ENCODE measurements at regions not wholly inside any gene's neighbourhood (a gene's known extent, or its start where the extent isn't known, plus 50 kb on each side); places are given as distances from the start of the nearest gene placed in this dataset.
"Not testable (repeated sequence)": the region's sequence is repeated elsewhere in the genome, so short reads cannot be mapped to it uniquely, and the experiment has no call there.

GRCh38 chr13:50747737-50748350, 95.6 kb downstream of the DLEU7 start:
- Histone ChIP-seq H3K27me3 (ENCODE audit: control insufficient read depth, insufficient read depth, low read length) (no peaks in the 10 kb centered on the region), H3K9ac (ENCODE audit: low read depth, low read length) (no peak overlapping the region), H3K4me1 (ENCODE audit: control insufficient read depth, insufficient read depth, low read length) (no peaks in the 10 kb centered on the region), H3K36me3 (ENCODE audit: control insufficient read depth, insufficient read depth, low read length) (no peaks in the 10 kb centered on the region), H3K9me3 (ENCODE audit: control insufficient read depth, insufficient read depth, low read length) (no peaks in the 10 kb centered on the region), H3K4me3 (ENCODE audit: low read depth, low read length) (no peak overlapping the region)

GRCh38 chr13:50753221-50753620, 90.3 kb downstream of the DLEU7 start:
- not testable (repeated sequence) for H3K36me3 ChIP-seq (ENCODE audit: control insufficient read depth, insufficient read depth, low read length); H3K27me3 ChIP-seq (ENCODE audit: control insufficient read depth, insufficient read depth, low read length); H3K9me3 ChIP-seq (ENCODE audit: control insufficient read depth, insufficient read depth, low read length); H3K9ac ChIP-seq (ENCODE audit: low read depth, low read length); H3K4me3 ChIP-seq (ENCODE audit: low read depth, low read length)
- H3K4me1 ChIP-seq (ENCODE audit: control insufficient read depth, insufficient read depth, low read length), result peaks cover 14% of the 10 kb centered on the region

- not testable (repeated sequence) for H3K9ac ChIP-seq (ENCODE audit: low read depth, low read length); H3K36me3 ChIP-seq (ENCODE audit: control insufficient read depth, insufficient read depth, low read length); H3K27me3 ChIP-seq (ENCODE audit: control insufficient read depth, insufficient read depth, low read length); H3K4me3 ChIP-seq (ENCODE audit: low read depth, low read length); H3K9me3 ChIP-seq (ENCODE audit: control insufficient read depth, insufficient read depth, low read length)
- H3K4me1 ChIP-seq (ENCODE audit: control insufficient read depth, insufficient read depth, low read length), result peaks cover 14% of the 10 kb centered on the region
Measured at GRCh38 chr13:50755862-50756685, 87.4 kb downstream of the DLEU7 start.

- peaks cover 14% of the 10 kb centered on the region for H3K4me1 ChIP-seq (ENCODE audit: control insufficient read depth, insufficient read depth, low read length)
- no peak overlapping the region for H3K4me3 ChIP-seq (ENCODE audit: low read depth, low read length)
- no peaks in the 10 kb centered on the region for H3K9me3 ChIP-seq (ENCODE audit: control insufficient read depth, insufficient read depth, low read length)
- H3K9ac ChIP-seq (ENCODE audit: low read depth, low read length), result peak overlapping the region; percentile 8
- no peaks in the 10 kb centered on the region for H3K36me3 ChIP-seq (ENCODE audit: control insufficient read depth, insufficient read depth, low read length)
- no peaks in the 10 kb centered on the region for H3K27me3 ChIP-seq (ENCODE audit: control insufficient read depth, insufficient read depth, low read length)
Measured at GRCh38 chr13:50757008-50757407, 86.5 kb downstream of the DLEU7 start.

- Histone ChIP-seq H3K9me3 (ENCODE audit: control insufficient read depth, insufficient read depth, low read length) (no peaks in the 10 kb centered on the region), H3K4me1 (ENCODE audit: control insufficient read depth, insufficient read depth, low read length) (peaks cover 14% of the 10 kb centered on the region), H3K27me3 (ENCODE audit: control insufficient read depth, insufficient read depth, low read length) (no peaks in the 10 kb centered on the region), H3K4me3 (ENCODE audit: low read depth, low read length) (no peak overlapping the region), H3K36me3 (ENCODE audit: control insufficient read depth, insufficient read depth, low read length) (no peaks in the 10 kb centered on the region), H3K9ac (ENCODE audit: low read depth, low read length) (no peak overlapping the region)
Measured at GRCh38 chr13:50758796-50759195, 84.7 kb downstream of the DLEU7 start.

- Histone ChIP-seq H3K27me3 (ENCODE audit: control insufficient read depth, insufficient read depth, low read length) (no peaks in the 10 kb centered on the region), H3K9ac (ENCODE audit: low read depth, low read length) (no peak overlapping the region), H3K4me1 (ENCODE audit: control insufficient read depth, insufficient read depth, low read length) (peaks cover 14% of the 10 kb centered on the region), H3K4me3 (ENCODE audit: low read depth, low read length) (no peak overlapping the region), H3K36me3 (ENCODE audit: control insufficient read depth, insufficient read depth, low read length) (no peaks in the 10 kb centered on the region), H3K9me3 (ENCODE audit: control insufficient read depth, insufficient read depth, low read length) (no peaks in the 10 kb centered on the region)
Measured at GRCh38 chr13:50760751-50761150, 82.7 kb downstream of the DLEU7 start.

GRCh38 chr13:50761406-50761805, 82.1 kb downstream of the DLEU7 start:
- no peaks in the 10 kb centered on the region for H3K36me3 ChIP-seq (ENCODE audit: control insufficient read depth, insufficient read depth, low read length)
- H3K9me3 ChIP-seq (ENCODE audit: control insufficient read depth, insufficient read depth, low read length), result no peaks in the 10 kb centered on the region
- H3K4me3 ChIP-seq (ENCODE audit: low read depth, low read length), result no peak overlapping the region
- H3K4me1 ChIP-seq (ENCODE audit: control insufficient read depth, insufficient read depth, low read length), result peaks cover 12% of the 10 kb centered on the region
- H3K9ac ChIP-seq (ENCODE audit: low read depth, low read length), result no peak overlapping the region
- no peaks in the 10 kb centered on the region for H3K27me3 ChIP-seq (ENCODE audit: control insufficient read depth, insufficient read depth, low read length)

GRCh38 chr13:50762969-50763567, 80.4 kb downstream of the DLEU7 start:
- H3K27me3 ChIP-seq (ENCODE audit: control insufficient read depth, insufficient read depth, low read length), result no peaks in the 10 kb centered on the region
- no peaks in the 10 kb centered on the region for H3K4me1 ChIP-seq (ENCODE audit: control insufficient read depth, insufficient read depth, low read length)
- H3K4me3 ChIP-seq (ENCODE audit: low read depth, low read length), result no peak overlapping the region
- no peaks in the 10 kb centered on the region for H3K9me3 ChIP-seq (ENCODE audit: control insufficient read depth, insufficient read depth, low read length)
- H3K9ac ChIP-seq (ENCODE audit: low read depth, low read length), result no peak overlapping the region
- no peaks in the 10 kb centered on the region for H3K36me3 ChIP-seq (ENCODE audit: control insufficient read depth, insufficient read depth, low read length)

- Histone ChIP-seq H3K4me1 (ENCODE audit: control insufficient read depth, insufficient read depth, low read length) (no peaks in the 10 kb centered on the region), H3K36me3 (ENCODE audit: control insufficient read depth, insufficient read depth, low read length) (no peaks in the 10 kb centered on the region), H3K9me3 (ENCODE audit: control insufficient read depth, insufficient read depth, low read length) (no peaks in the 10 kb centered on the region), H3K9ac (ENCODE audit: low read depth, low read length) (no peak overlapping the region), H3K27me3 (ENCODE audit: control insufficient read depth, insufficient read depth, low read length) (no peaks in the 10 kb centered on the region), H3K4me3 (ENCODE audit: low read depth, low read length) (no peak overlapping the region)
Measured at GRCh38 chr13:50766013-50766412, 77.5 kb downstream of the DLEU7 start.

- Histone ChIP-seq H3K9ac (ENCODE audit: low read depth, low read length) (no peak overlapping the region), H3K4me1 (ENCODE audit: control insufficient read depth, insufficient read depth, low read length) (no peaks in the 10 kb centered on the region), H3K4me3 (ENCODE audit: low read depth, low read length) (no peak overlapping the region), H3K36me3 (ENCODE audit: control insufficient read depth, insufficient read depth, low read length) (no peaks in the 10 kb centered on the region), H3K27me3 (ENCODE audit: control insufficient read depth, insufficient read depth, low read length) (no peaks in the 10 kb centered on the region), H3K9me3 (ENCODE audit: control insufficient read depth, insufficient read depth, low read length) (no peaks in the 10 kb centered on the region)
Measured at GRCh38 chr13:50766695-50767094, 76.8 kb downstream of the DLEU7 start.

GRCh38 chr13:50772881-50773280, 70.6 kb downstream of the DLEU7 start:
- H3K4me3 ChIP-seq (ENCODE audit: low read depth, low read length); H3K4me1 ChIP-seq (ENCODE audit: control insufficient read depth, insufficient read depth, low read length); H3K36me3 ChIP-seq (ENCODE audit: control insufficient read depth, insufficient read depth, low read length); H3K9me3 ChIP-seq (ENCODE audit: control insufficient read depth, insufficient read depth, low read length); H3K9ac ChIP-seq (ENCODE audit: low read depth, low read length); H3K27me3 ChIP-seq (ENCODE audit: control insufficient read depth, insufficient read depth, low read length): not testable (repeated sequence)

Measured in iPS-15b (cell line).